NB4 (cell line): ENCODE measurements at regions not wholly inside any gene's neighbourhood (a gene's known extent, or its start where the extent isn't known, plus 50 kb on each side); places are given as distances from the start of the nearest gene placed in this dataset.

Experiments
- TF ChIP-seq, protein P1 (sequence below): IDR thresholded peaks from one replicate; pipeline ENCODE4 v1.5.1; 2012; ENCODE audit warnings: low read depth, low read length
- TF ChIP-seq, protein P2 (sequence below): IDR thresholded peaks from 2 replicates; pipeline ENCODE4 v1.6.1; 2011; ENCODE audit warnings: low read depth, low read length

DNA sequence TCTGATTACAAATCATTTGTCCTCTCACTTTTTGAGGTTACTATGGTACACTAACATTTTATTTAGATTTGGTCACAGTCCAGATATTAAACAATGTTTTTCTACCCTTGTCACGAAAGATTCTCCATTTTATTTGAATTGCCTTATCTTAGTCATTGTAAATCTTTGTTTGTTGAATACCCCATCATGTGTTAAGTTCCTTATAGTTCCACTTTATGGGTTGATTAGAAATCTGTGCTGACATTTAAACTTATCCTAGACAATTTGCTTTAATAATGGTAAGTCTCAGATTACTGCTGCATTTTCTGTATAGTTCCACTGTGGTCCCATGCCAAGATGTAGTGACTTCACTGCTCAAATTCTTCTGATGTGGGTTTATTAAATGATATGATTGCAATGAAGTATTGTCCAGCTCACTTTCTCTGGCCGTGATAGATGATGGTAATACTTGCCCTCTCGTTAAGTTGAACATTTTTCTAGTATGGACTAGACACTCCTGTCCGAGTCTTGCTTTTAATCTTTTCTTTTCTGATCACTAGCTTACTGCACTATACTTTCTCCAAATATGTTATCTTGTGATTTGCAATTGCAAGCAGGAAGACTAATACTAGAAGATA, 1107.3 kb downstream of the SLC6A15 start:
- TF ChIP-seq, protein P1, sequence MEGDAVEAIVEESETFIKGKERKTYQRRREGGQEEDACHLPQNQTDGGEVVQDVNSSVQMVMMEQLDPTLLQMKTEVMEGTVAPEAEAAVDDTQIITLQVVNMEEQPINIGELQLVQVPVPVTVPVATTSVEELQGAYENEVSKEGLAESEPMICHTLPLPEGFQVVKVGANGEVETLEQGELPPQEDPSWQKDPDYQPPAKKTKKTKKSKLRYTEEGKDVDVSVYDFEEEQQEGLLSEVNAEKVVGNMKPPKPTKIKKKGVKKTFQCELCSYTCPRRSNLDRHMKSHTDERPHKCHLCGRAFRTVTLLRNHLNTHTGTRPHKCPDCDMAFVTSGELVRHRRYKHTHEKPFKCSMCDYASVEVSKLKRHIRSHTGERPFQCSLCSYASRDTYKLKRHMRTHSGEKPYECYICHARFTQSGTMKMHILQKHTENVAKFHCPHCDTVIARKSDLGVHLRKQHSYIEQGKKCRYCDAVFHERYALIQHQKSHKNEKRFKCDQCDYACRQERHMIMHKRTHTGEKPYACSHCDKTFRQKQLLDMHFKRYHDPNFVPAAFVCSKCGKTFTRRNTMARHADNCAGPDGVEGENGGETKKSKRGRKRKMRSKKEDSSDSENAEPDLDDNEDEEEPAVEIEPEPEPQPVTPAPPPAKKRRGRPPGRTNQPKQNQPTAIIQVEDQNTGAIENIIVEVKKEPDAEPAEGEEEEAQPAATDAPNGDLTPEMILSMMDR = no peak
- TF ChIP-seq, protein P2, sequence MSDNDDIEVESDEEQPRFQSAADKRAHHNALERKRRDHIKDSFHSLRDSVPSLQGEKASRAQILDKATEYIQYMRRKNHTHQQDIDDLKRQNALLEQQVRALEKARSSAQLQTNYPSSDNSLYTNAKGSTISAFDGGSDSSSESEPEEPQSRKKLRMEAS = no peak
